Cardiac fibroblast (primary cell): ENCODE measurements at regions not wholly inside any gene's neighbourhood (a gene's known extent, or its start where the extent isn't known, plus 50 kb on each side); places are given as distances from the start of the nearest gene placed in this dataset.
A peak's percentile ranks its signal among the peaks of the same experiment; 100 is the strongest.

ENCODE experiments used
- DNase-seq, 2 donors: peaks; one replicate each; pipeline versions ENCODE4 v3.0.0 to v3.0.0-alpha.2; 2010; ENCODE audit warnings: low read depth in 2 of 2
- H3K4me3 ChIP-seq, 2 donors: replicated peaks in 1 of 2; 1 replicate in 1 of 2; 2 replicates in 1 of 2; pipeline ENCODE4 v1.5.1; 2011; ENCODE audit warnings: low read depth in 2 of 2, low read length in 2 of 2, mild to moderate bottlenecking in 2 of 2, moderate library complexity in 1 of 2
- CTCF ChIP-seq: IDR thresholded peaks from one replicate; pipeline ENCODE4 v1.5.1; 2011; ENCODE audit warnings: low read depth, mild to moderate bottlenecking, low read length, inconsistent platforms

- no peak overlapping the region for H3K4me3 ChIP-seq
- no peak for DNase-seq
- no peak for TF ChIP-seq CTCF
Measured at GRCh38 chr2:19198381-19198780, 160.0 kb downstream of the OSR1 start.

GRCh38 chr2:19195661-19196060 is 162.8 kb downstream of the OSR1 start:
- no peak overlapping the region for H3K4me3 ChIP-seq
- DNase-seq, result peak in 1 of 2 donors; percentile 21
- no peak for TF ChIP-seq CTCF

- H3K4me3 ChIP-seq, result no peak overlapping the region
- no peak for TF ChIP-seq CTCF
- no peak for DNase-seq
Measured at GRCh38 chr2:19189391-19189790, 169.0 kb downstream of the OSR1 start.

GRCh38 chr2:19187323-19188020 is 171.0 kb downstream of the OSR1 start:
- H3K4me3 ChIP-seq, result no peak overlapping the region
- no peak for TF ChIP-seq CTCF
- DNase-seq, result peak in 1 of 2 donors; percentile 68

GRCh38 chr2:19185086-19185485 is 173.3 kb downstream of the OSR1 start:
- peak; percentile 19 to 63 for DNase-seq
- TF ChIP-seq CTCF, result no peak
- no peak overlapping the region for H3K4me3 ChIP-seq

GRCh38 chr2:19178175-19178574 is 180.2 kb downstream of the OSR1 start:
- no peak overlapping the region for H3K4me3 ChIP-seq
- peak in 1 of 2 donors; percentile 75 for DNase-seq
- TF ChIP-seq CTCF, result no peak

- peak; percentile 37 to 51 for DNase-seq
Measured at GRCh38 chr2:19176977-19177376, 181.4 kb downstream of the OSR1 start.

More at GRCh38 chr2:19176977-19177376, 181.4 kb downstream of the OSR1 start:
- no peak overlapping the region for H3K4me3 ChIP-seq
- no peak for TF ChIP-seq CTCF
